ENCODE measurements at regions not wholly inside any gene's neighbourhood (a gene's known extent, or its start where the extent isn't known, plus 50 kb on each side); places are given as distances from the start of the nearest gene placed in this dataset.

DNA sequence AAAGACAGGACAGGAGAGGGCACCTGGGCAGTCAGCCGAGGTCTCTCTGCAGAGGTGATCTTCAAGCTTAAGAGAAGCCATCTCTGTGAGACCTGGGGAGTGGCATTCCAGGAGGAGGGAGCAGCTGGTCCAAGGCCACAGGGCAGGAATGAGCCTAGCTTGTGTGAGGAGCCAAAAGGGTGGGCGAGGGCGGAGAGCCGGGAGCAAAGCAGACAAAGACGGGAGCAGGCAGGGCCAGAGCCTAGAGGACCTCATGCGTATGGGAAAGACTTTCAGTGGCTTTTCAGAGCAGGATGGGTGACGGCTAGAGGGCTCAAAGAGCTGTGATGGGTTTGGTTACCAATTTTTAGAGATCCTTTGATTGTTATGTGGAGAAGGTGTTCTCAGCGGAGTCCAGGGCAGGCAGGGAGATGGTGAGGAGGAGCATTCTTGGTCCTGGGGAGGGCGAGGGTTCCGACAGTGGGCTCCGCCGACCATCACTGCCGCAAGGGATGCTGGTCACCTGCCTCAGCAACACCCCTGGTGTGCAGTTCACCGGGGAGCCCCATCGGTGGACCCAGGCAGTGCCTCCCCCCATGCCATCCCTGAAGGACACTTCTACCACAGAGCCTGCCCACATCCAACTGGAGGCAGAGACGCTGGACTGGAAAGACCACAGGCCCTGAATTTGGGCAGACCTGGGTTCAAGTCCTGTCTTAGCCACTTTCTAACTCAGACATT is 122.9 kb upstream of the IRF2BP2 start:
- peaks cover 29% of the 10 kb centered on the region for H3K4me1 ChIP-seq (ENCODE audit: insufficient read depth, low read length)
- H3K4me3 ChIP-seq (ENCODE audit: low read length): no peak overlapping the region
- no peaks in the 10 kb centered on the region for H3K27me3 ChIP-seq (ENCODE audit: insufficient read depth, low read length)
- H3K9me3 ChIP-seq (ENCODE audit: low read depth, low read length): no peaks in the 10 kb centered on the region

DNA sequence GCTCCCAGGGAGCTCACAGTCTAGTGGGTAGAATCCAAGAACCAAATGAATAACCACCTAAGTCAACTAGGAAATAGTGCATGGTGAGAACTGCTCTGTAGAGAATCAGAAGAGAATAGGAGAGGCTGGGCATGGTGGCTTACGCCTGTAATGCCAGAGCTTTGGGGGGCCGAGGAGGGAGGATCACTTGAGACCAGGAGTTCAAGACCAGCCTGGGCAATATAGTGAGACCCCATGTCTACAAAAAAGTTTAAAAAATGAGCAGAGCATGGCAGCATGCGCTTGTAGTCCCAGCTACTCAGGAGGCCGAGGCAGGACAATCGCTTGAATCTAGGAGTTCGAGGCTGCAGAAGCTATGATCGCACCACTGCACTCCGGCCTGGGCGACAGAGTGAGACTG is 122.3 kb upstream of the IRF2BP2 start:
- H3K9me3 ChIP-seq (ENCODE audit: low read depth, low read length): no peaks in the 10 kb centered on the region
- H3K4me3 ChIP-seq (ENCODE audit: low read length): no peak overlapping the region
- no peaks in the 10 kb centered on the region for H3K27me3 ChIP-seq (ENCODE audit: insufficient read depth, low read length)
- H3K4me1 ChIP-seq (ENCODE audit: insufficient read depth, low read length): peaks cover 34% of the 10 kb centered on the region

DNA sequence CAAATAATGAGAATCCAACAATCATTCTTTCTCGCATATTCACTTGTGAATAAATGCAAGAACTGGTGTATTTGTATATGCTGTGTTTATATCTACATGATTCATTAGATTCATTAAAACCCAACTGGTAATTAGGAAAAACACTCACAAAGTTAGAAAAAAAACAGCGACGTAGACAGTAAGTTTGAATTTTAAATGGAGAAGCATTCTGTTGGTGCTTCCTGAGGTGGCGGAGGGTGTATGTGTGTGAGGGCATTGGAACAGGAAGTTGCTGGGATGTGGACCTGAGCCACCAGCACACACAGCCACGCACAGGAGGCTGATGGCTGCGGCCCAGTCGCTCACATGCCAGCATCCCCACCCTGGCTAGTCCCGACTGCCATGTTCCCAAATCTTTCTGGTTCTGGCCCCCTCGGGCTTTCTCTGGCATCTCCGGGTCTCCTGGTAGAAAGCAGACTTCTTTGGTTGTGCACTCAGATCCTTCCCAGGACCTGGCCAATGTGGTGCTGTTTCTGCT is 121.6 kb upstream of the IRF2BP2 start:
- no peaks in the 10 kb centered on the region for H3K9me3 ChIP-seq (ENCODE audit: low read depth, low read length)
- no peak overlapping the region for H3K4me3 ChIP-seq (ENCODE audit: low read length)
- peaks cover 41% of the 10 kb centered on the region for H3K4me1 ChIP-seq (ENCODE audit: insufficient read depth, low read length)
- no peaks in the 10 kb centered on the region for H3K27me3 ChIP-seq (ENCODE audit: insufficient read depth, low read length)

DNA sequence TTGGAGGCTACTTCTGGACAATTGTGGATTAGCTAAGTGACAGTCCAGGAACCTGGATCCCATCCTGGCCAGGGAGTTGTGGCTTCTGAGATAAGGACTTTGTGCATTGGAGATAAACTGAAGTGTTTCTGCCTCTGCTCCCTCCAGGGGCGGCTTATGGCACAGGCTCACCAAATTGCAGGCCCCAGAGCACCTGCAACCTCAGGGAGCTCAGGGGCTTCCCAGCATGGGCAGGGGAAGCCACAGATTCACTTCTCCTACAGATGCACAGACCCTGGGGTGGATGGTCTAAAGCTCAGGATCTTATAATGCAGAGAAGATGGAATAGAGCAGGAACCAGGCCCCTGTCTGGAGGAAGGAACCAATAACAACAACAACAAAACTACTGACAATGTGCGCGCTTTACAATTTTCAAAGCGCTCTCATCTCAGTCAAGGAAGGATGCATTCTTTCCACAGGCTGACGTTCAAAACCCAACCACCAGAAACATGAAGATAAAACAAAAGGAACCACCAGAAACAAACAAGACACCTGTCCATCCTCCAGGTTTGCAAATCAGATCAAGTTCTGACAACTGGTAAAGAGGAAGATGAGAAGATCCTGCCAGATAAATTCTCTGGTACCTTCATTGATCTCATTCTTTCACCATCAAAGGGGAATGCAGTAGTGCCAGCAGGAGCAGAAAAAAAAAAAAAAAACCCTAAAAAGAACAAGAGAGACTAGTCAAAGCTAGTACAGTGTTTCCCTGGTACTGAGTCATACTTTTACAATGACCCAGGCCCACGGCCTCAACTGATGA is 121.0 kb upstream of the IRF2BP2 start:
- Histone ChIP-seq H3K4me3 (ENCODE audit: low read length) (no peak overlapping the region), H3K4me1 (ENCODE audit: insufficient read depth, low read length) (peaks cover 47% of the 10 kb centered on the region), H3K27me3 (ENCODE audit: insufficient read depth, low read length) (no peaks in the 10 kb centered on the region), H3K9me3 (ENCODE audit: low read depth, low read length) (no peaks in the 10 kb centered on the region)

DNA sequence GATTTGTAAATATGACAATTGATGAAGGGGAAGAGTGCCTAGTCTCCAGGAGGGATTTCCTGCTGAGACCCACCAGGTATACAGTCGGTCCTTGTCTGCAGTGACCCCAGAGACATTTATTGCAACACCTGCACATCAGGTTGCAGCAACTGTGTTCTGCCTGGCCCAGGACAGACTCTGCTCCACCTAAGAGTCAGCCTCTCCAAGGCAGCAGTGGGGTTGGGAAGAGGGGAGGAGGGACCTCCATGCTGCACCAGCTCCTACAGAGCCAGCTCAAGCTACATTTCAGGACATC is 120.4 kb upstream of the IRF2BP2 start:
- Histone ChIP-seq H3K4me1 (ENCODE audit: insufficient read depth, low read length) (peaks cover 53% of the 10 kb centered on the region), H3K27me3 (ENCODE audit: insufficient read depth, low read length) (no peaks in the 10 kb centered on the region)

DNA sequence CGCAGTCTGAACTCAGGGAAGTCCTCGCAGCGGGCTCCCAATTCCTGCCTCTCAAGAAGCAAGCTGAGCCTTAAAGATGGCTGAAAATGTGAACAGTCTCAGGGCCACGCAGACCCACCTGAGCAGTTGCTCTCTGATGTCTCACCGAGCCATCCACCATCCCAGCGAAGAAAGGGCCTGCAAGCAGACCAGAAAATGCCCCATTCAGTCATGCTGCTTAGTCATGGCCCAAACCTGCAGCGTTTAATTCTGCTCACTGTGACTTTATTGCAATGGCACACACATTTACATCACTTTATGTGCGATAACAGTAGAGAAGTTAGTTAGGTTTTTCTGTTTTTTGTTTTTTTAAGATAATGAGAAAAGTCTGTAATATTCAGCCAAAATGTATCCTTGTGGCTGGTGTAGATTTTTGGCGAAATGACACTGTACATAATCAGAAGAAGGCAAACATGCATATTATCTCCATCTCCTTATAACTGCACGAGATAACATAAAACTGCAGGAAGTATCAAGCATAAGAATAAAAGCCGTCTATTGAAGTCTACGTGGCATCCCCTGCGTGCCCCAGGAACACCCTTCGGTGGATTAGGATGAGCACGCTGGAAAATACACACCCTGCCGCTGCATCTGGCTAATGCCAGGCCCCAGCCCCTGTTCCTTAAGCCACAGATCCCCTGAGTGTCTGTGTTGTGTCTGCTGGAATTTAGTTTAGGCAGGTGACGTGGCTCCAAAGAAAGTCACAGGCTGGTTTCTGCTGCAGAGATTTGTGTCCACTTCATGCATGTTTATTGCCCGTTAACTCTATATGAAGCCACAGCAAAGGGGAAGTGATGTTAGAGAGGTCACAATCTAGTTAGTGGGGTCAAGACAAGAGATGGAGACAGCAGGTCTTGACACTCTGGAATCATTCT is 119.8 kb upstream of the IRF2BP2 start:
- no peaks in the 10 kb centered on the region for H3K27me3 ChIP-seq (ENCODE audit: insufficient read depth, low read length)
- H3K4me1 ChIP-seq (ENCODE audit: insufficient read depth, low read length): peaks cover 59% of the 10 kb centered on the region
- H3K9me3 ChIP-seq (ENCODE audit: low read depth, low read length): no peaks in the 10 kb centered on the region
- no peak overlapping the region for H3K4me3 ChIP-seq (ENCODE audit: low read length)

More for the DNA sequence above, 120.4 kb upstream of the IRF2BP2 start:
- Histone ChIP-seq H3K9me3 (ENCODE audit: low read depth, low read length) (no peaks in the 10 kb centered on the region), H3K4me3 (ENCODE audit: low read length) (no peak overlapping the region)

DNA sequence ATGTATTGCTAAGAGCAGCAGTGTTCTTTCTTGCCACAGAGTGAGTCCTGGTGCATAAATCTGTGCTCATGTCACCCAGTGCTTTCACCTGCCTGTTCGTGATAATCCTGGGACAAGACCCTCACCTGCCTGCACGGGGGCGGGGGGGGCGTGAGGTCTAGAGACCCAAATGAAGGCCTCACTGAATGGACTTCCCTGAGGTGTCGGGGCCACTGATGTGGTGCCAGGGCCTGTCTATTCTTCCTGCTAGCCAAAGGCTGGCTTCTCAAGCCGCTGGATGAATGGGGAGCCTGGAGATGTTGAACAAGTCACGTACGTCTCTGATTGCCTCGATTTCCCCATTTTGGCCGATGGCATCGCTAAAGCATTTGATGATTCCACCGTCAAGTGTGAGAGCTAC is 118.8 kb upstream of the IRF2BP2 start:
- no peak overlapping the region for H3K4me3 ChIP-seq (ENCODE audit: low read length)
- H3K4me1 ChIP-seq (ENCODE audit: insufficient read depth, low read length): peaks cover 70% of the 10 kb centered on the region
- no peaks in the 10 kb centered on the region for H3K9me3 ChIP-seq (ENCODE audit: low read depth, low read length)
- H3K27me3 ChIP-seq (ENCODE audit: insufficient read depth, low read length): no peaks in the 10 kb centered on the region

DNA sequence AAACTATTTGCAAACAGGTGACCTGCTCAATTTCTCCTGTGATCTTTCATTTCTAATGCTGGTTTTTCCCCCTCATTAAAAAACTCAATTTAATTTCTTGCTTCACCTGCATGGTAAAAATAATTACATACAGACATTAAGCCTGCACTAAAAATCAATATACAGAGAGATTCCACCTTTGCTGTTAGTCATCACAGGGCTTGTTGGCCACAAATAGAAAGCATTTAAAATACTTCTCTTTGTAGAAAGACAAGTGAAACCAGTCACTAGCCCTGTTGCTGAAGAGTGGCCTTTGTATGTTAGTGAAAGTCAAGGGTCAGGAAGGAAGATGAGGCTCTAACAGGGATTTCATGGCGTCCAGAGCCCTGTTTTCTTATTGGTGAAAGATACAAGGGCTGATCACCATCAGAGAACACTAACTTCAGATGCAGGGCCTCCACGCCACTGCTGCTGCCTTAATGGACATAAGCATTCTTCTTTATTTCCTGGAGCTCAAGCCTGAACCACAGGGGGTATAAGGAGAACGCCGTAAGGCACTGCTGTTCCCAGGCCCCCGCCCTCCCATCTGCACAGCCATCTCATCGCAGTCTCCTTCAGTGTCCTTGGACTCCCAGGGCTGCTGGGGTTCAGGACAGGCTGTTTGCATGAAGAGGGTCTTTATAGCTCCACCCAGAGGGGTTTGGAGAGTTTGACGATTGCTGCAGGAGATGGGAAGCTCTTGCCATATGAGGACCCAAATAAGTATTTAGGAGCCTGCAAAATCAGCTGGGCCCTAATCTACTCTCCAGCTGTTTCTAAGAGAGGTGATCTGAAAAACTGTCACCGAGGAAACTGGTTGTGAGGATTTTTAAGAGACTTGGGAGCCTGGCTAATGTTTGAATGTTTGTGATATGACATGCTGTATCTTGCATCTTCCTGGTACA is 117.3 kb upstream of the IRF2BP2 start:
- H3K4me1 ChIP-seq (ENCODE audit: insufficient read depth, low read length): peaks cover 81% of the 10 kb centered on the region
- H3K27me3 ChIP-seq (ENCODE audit: insufficient read depth, low read length): no peaks in the 10 kb centered on the region
- H3K9me3 ChIP-seq (ENCODE audit: low read depth, low read length): no peaks in the 10 kb centered on the region
- H3K4me3 ChIP-seq (ENCODE audit: low read length): no peak overlapping the region

DNA sequence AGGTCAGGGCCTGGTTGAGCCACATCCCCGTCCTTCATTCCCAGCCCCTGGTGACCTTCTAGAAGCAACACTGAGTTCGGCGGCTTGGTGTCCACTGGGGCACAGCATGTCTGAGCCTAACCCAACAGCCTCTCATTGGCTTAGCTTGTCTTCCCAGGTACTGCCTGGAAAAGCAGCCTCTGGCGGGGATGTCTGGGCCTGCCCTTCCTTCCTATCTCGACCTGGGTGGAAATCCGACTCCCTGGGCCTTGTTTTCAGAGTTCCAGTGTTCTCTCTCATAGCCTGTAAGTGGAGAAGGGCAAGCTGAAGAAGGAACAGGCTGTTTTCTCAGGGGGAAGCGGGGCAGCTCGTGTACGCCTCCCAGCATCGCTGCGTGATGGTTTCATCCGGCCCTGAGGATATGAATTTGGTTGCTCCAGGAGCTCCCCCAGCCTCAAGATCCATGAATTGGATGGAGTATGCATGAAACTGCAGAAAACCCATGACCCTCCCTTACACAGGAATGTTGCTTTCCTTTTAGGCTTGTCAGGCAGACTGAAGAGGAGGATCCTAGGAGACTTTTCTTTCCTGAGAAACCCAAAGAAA is 116.5 kb upstream of the IRF2BP2 start:
- Histone ChIP-seq H3K9me3 (ENCODE audit: low read depth, low read length) (no peaks in the 10 kb centered on the region), H3K4me1 (ENCODE audit: insufficient read depth, low read length) (peaks cover 81% of the 10 kb centered on the region), H3K4me3 (ENCODE audit: low read length) (no peak overlapping the region), H3K27me3 (ENCODE audit: insufficient read depth, low read length) (no peaks in the 10 kb centered on the region)

DNA sequence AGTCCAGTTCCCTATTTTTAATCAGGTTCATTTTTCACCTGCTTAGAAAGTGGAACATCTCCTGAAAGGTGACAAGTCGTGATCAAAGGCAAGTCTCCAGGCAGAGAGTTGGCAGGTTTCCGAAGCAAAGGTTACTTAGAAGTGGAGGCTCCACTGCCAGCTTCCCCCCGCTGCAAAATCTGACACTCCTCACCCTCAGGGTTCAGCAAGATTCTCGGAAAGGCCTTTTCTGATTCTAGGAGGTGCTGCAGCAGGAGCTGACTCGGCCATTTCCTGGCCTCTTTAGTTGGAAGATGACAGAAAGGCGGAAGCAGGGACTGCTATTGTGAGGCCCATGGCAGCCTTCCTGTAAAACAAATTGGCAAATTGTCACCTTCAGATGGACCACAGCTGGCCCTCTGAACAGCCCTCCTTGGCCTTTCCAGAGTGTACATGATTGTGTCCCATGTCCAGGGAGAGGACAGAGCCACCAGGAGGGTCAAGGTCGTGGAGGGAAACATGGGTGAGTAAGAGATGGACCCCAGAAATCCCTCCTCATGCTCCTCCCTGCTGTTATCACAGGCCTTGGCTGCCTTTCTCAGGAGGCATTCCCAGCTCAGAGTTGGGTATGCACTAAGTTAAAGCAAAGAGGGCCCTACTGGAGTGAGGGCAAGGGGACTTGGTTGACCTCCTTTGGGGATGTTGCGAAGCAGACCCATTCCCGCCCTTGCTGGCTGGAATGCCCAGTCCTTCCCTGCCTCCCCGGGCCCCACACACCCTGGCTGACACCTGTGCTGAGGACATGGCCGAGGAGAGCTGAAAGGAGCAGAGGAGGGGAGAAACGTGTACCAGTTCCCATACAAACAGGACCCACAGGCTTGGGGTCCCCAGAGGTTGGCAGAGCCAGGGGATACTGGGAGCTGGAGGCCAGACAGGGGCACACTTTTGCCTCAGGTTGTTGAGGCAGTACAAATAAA is 115.5 kb upstream of the IRF2BP2 start:
- Histone ChIP-seq H3K4me1 (ENCODE audit: insufficient read depth, low read length) (peaks cover 81% of the 10 kb centered on the region), H3K9me3 (ENCODE audit: low read depth, low read length) (no peaks in the 10 kb centered on the region), H3K27me3 (ENCODE audit: insufficient read depth, low read length) (no peaks in the 10 kb centered on the region), H3K4me3 (ENCODE audit: low read length) (no peak overlapping the region)

DNA sequence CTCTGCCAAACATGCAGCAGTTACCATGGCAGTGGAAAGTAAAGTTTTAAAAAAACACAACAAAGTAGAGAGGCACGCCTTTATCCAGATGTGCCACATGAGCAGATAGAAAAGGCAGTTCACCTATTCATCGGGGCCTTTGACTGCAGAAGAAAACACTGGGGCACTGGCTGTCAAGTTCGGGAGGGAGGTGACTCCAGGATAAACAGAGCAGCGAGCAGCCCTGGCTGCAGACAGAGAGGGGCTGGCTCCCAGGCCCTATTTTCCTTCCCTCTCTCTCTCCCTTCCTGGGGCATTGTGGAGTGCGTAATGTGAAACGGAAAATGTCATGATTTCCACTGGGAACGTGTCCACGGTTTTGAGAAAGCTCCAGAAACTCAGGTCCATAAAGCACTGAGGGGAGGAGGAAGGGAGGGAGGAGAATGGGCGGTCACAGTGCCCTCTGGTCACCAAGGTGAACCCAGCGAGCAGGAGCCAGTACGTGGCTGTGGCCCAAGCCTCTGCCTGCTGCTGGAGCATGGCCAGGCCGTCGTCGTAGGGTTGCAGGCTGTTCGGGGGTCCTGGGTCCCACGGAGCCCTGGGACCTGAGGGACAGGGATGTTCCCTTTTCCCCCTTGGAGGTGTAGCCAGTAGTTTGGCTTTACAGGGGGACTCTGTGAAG is 114.7 kb upstream of the IRF2BP2 start:
- Histone ChIP-seq H3K27me3 (ENCODE audit: insufficient read depth, low read length) (no peaks in the 10 kb centered on the region), H3K4me3 (ENCODE audit: low read length) (no peak overlapping the region), H3K9me3 (ENCODE audit: low read depth, low read length) (no peaks in the 10 kb centered on the region), H3K4me1 (ENCODE audit: insufficient read depth, low read length) (peaks cover 82% of the 10 kb centered on the region)

DNA sequence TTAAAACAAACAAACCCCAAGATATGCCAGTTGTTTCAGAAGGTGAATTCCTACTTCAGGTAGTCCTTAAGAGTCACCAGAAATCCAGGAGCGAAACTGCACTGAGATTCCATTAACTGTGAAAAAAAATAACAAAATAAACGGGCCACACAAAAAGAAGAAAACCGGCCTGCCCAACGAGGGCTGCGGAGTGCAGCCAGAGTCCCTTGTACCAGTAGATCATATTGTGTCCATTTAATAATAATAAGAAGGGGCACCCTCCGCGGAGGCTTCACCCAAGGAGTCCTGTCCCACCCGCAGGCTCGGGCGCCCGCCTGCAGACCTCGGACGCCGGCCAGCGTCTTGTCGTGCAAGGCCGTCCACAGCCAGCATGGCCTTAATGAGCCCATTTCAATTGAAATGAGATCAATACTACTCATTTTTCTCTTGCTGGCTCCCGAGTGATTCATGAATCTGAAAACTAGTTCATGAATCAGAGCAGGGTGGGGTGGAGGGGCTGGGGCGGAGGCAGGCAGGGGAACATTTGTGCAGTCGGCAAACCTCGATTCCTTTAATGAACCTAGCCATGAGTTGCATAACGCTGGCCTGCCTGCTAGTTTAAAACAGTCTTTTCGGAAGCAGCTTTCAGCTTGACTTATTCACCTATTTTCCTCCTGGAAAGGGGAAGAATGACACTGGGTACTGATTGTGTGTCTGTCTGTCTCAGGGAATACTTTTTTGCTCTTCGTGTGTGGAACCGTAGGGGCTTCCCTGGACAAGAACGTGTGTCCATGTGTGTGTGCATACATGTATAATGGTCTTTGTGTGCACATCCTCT is 113.1 kb upstream of the IRF2BP2 start:
- Histone ChIP-seq H3K4me1 (ENCODE audit: insufficient read depth, low read length) (peaks cover 87% of the 10 kb centered on the region), H3K27me3 (ENCODE audit: insufficient read depth, low read length) (no peaks in the 10 kb centered on the region), H3K9me3 (ENCODE audit: low read depth, low read length) (no peaks in the 10 kb centered on the region), H3K4me3 (ENCODE audit: low read length) (no peak overlapping the region)
